HG03095 (cell line): ENCODE measurements at regions not wholly inside any gene's neighbourhood (a gene's known extent, or its start where the extent isn't known, plus 50 kb on each side); places are given as distances from the start of the nearest gene placed in this dataset.
A peak's percentile ranks its signal among the peaks of the same experiment; 100 is the strongest.

Experiments used
- ATAC-seq: cut with Tn5 transposase; IDR thresholded peaks from one replicate; pipeline ENCODE4 v1.9.1; 2021; ENCODE audit warnings: moderate library complexity; ENCODE audit not compliant: unreplicated experiment

- no peak for ATAC-seq
Observed at GRCh38 chr5:97836816-97837215, 653.8 kb upstream of the RIOK2 start.

- peak; percentile 95 for ATAC-seq
Observed at GRCh38 chr5:97838214-97838613, 655.2 kb upstream of the RIOK2 start.

GRCh38 chr5:97839341-97840086, 656.5 kb upstream of the RIOK2 start:
- ATAC-seq, result no peak

- ATAC-seq, result no peak
Observed at GRCh38 chr5:97840643-97841042, 657.6 kb upstream of the RIOK2 start.

GRCh38 chr5:97842687-97843086, 659.6 kb upstream of the RIOK2 start:
- no peak for ATAC-seq

GRCh38 chr5:97844797-97845196, 661.8 kb upstream of the RIOK2 start:
- no peak for ATAC-seq

GRCh38 chr5:97846643-97847042, 663.6 kb upstream of the RIOK2 start:
- ATAC-seq, result no peak

GRCh38 chr5:97847920-97848631, 665.0 kb upstream of the RIOK2 start:
- ATAC-seq, result no peak

- ATAC-seq, result no peak
Observed at GRCh38 chr5:97851036-97851435, 668.0 kb upstream of the RIOK2 start.

GRCh38 chr5:97854871-97855762, 672.1 kb upstream of the RIOK2 start:
- ATAC-seq, result no peak

- ATAC-seq, result no peak
Observed at GRCh38 chr5:97874491-97874890, 691.4 kb upstream of the RIOK2 start.

GRCh38 chr5:97876272-97876671, 693.2 kb upstream of the RIOK2 start:
- no peak for ATAC-seq

GRCh38 chr5:97877588-97877987, 694.5 kb upstream of the RIOK2 start:
- no peak for ATAC-seq

- peak; percentile 97 for ATAC-seq
Observed at GRCh38 chr5:97888439-97888838, 705.4 kb upstream of the RIOK2 start.

GRCh38 chr5:97891971-97892370, 708.9 kb upstream of the RIOK2 start:
- no peak for ATAC-seq

GRCh38 chr5:97903742-97904141, 720.7 kb upstream of the RIOK2 start:
- ATAC-seq, result no peak

- ATAC-seq, result no peak
Observed at GRCh38 chr5:97906135-97906534, 723.1 kb upstream of the RIOK2 start.

- no peak for ATAC-seq
Observed at GRCh38 chr5:97907646-97908400, 724.8 kb upstream of the RIOK2 start.

GRCh38 chr5:97909541-97909940, 726.5 kb upstream of the RIOK2 start:
- no peak for ATAC-seq

- ATAC-seq, result no peak
Observed at GRCh38 chr5:97914483-97914882, 731.4 kb upstream of the RIOK2 start.

- ATAC-seq, result no peak
Observed at GRCh38 chr5:97915106-97915505, 732.1 kb upstream of the RIOK2 start.
